ENCODE measurements at regions not wholly inside any gene's neighbourhood (a gene's known extent, or its start where the extent isn't known, plus 50 kb on each side); places are given as distances from the start of the nearest gene placed in this dataset.

DNA sequence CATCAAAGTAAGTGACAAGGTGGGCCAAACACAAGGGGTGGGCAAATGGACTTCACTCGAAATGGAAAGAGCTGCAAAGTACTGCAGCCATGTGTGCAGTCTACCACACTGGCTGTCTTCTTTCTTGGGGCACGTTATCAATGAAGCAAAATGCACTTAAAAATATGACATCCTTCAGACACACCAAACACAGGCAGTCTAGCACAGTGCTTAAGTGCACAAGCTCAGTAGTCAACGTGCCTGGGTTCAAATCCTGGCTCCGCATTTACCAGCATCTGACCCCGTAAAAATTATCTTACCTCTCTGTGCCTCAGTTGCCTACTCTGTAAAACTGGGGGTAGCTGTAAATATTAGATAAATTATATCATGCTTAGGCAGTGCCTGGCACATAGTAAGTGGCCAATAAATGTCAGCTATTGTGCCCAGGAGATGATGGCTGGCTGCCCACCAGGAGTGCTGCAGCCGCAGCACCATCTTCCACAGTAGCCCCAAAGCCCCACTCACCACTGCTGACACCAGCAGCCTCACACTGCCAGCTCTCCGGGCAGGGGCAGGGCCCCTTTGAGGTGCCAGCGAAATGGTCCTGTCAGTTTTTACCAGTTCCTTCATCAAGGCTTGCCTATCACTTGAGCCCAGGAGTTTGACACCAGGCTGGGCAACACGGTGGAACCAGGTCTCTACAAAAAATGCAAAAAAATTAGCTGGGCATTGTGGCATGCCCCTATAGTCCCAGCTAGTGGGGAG is 121.8 kb upstream of the SLC1A4 start:
- Histone ChIP-seq H3K27ac (ENCODE audit: low read length) (no peak overlapping the region), H3K4me1 (ENCODE audit: control insufficient read depth, insufficient read depth, low read length) (peaks cover 14% of the 10 kb centered on the region), H3K36me3 (ENCODE audit: control insufficient read depth, insufficient read depth, low read length) (no peaks in the 10 kb centered on the region), H3K27me3 (ENCODE audit: control insufficient read depth, insufficient read depth, low read length) (no peaks in the 10 kb centered on the region), H3K4me3 (ENCODE audit: low read depth in 2 of 2, low read length in 2 of 2) (no peak overlapping the region), H3K9me3 (ENCODE audit: control insufficient read depth, insufficient read depth, low read depth, low read length) (no peaks in the 10 kb centered on the region)
- DNase-seq (ENCODE audit: low read depth, low spot score) = no peak
- in situ Hi-C loops (cut with HindIII; ENCODE audit: low pct_unique_long_range_greater_than_20kb, low sequenced_read_pairs) = no loop called here
- ChIA-PET CTCF (interaction anchor here (0.6 to 1.2 kb wide), 5 partner anchors 116 to 320 kb away, joined by 3 to 8 read pairs (median 3); no protein-coding TSS in a partner anchor), POLR2A (no interaction called here)
- no peak for TF ChIP-seq SIN3A (IDR thresholded peaks at IDR 0.05; ENCODE audit: borderline replicate concordance, insufficient read depth, low read depth, low read length)
- no peak for TF ChIP-seq REST (IDR thresholded peaks at IDR 0.05; ENCODE audit: insufficient read depth in 1 of 2, low read depth in 2 of 2, low read length in 1 of 2)
- TF ChIP-seq POLR2AphosphoS5 (IDR thresholded peaks at IDR 0.05; ENCODE audit: low read depth, low read length) = no peak
- TF ChIP-seq CTCF (IDR thresholded peaks at IDR 0.05) = no peak
- no peak for TF ChIP-seq TCF7L2 (IDR thresholded peaks at IDR 0.05; ENCODE audit: low read depth, low read length)
- no peak for ATAC-seq
- no TSS peak for BruUV-seq (replicated peaks)
- intact Hi-C loops (cut with micrococcal nuclease; ENCODE audit: unreplicated experiment) = loop anchor here (2.0 to 5.0 kb wide), 2 partner anchors 115 to 223 kb away; no protein-coding TSS in a partner anchor

DNA sequence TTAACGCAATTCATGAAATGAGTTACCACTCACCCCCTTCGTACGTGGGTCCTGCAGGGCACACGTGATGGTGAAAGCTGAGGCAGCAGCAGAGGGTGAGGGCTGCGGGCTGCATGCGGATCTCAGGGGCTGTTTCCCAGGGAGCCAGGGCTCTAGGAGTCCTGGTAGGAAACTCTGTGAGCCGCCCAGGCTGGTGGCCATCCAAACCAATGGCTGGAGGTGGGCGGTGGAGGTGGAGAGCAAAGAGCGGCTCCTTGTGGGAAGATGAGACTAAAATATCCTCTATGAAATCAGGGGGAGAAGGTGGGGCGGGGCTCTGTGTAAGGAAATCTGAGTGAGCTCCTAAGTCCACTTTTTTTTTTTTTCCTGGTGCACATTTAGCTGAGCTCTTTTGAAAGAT is 120.1 kb upstream of the SLC1A4 start:
- BruUV-seq (replicated peaks) = no TSS peak
- in situ Hi-C loops (cut with HindIII; ENCODE audit: low pct_unique_long_range_greater_than_20kb, low sequenced_read_pairs) (no loop called here), intact Hi-C loops (cut with micrococcal nuclease; ENCODE audit: unreplicated experiment) (loop anchor here (5.0 kb wide), 1 partner anchor 117 kb away; no protein-coding TSS in a partner anchor)
- peaks cover 12% of the 10 kb centered on the region for H3K4me1 ChIP-seq (ENCODE audit: control insufficient read depth, insufficient read depth, low read length)
- no peaks in the 10 kb centered on the region for H3K27me3 ChIP-seq (ENCODE audit: control insufficient read depth, insufficient read depth, low read length)
- H3K9me3 ChIP-seq (ENCODE audit: control insufficient read depth, insufficient read depth, low read depth, low read length) = no peaks in the 10 kb centered on the region
- ChIA-PET POLR2A (interaction anchor here (0.6 kb wide), 1 partner anchor 273 kb away, joined by 4 read pairs; no protein-coding TSS in a partner anchor), CTCF (interaction anchor here (0.9 kb wide), 1 partner anchor 381 kb away, joined by 4 read pairs; no protein-coding TSS in a partner anchor)
- TF ChIP-seq SIN3A (IDR thresholded peaks at IDR 0.05; ENCODE audit: borderline replicate concordance, insufficient read depth, low read depth, low read length) (no peak), POLR2AphosphoS5 (IDR thresholded peaks at IDR 0.05; ENCODE audit: low read depth, low read length) (no peak), TCF7L2 (IDR thresholded peaks at IDR 0.05; ENCODE audit: low read depth, low read length) (no peak), REST (IDR thresholded peaks at IDR 0.05; ENCODE audit: insufficient read depth in 1 of 2, low read depth in 2 of 2, low read length in 1 of 2) (no peak), CTCF (IDR thresholded peaks at IDR 0.05) (no peak)
- no peak overlapping the region for H3K27ac ChIP-seq (ENCODE audit: low read length)
- no peak overlapping the region for H3K4me3 ChIP-seq (ENCODE audit: low read depth in 2 of 2, low read length in 2 of 2)
- DNase-seq (ENCODE audit: low read depth, low spot score) (no peak), ATAC-seq (no peak)
- H3K36me3 ChIP-seq (ENCODE audit: control insufficient read depth, insufficient read depth, low read length) = no peaks in the 10 kb centered on the region
